WTC11 (cell line): ENCODE measurements at regions not wholly inside any gene's neighbourhood (a gene's known extent, or its start where the extent isn't known, plus 50 kb on each side); places are given as distances from the start of the nearest gene placed in this dataset.

Experiments
- ATAC-seq: fragments of 200-7000 bp; cut with Tn5 transposase; 2 replicates; pipeline ENCODE4 v1.10.0; 2021; ENCODE audit warnings: mild to moderate bottlenecking, moderate library complexity
- CTCF ChIA-PET: fragments of 300-600 bp; sonication (Branson Sonifier 250); formaldehyde crosslinking; loops from one replicate; lab custom pipeline; 2021; ENCODE audit warnings: antibody characterized with exemption; lab: Charles Lee
- POLR2A ChIA-PET: fragments of 350-600 bp; sonication (Branson Sonifier 250); formaldehyde crosslinking; loops from one replicate; lab custom pipeline; 2021; ENCODE audit warnings: antibody characterized with exemption; lab: Charles Lee
- DNase-seq: peaks from one replicate; pipeline ENCODE4 v3.0.0; 2021; ENCODE audit warnings: low spot score
- H3K27ac Mint-ChIP-seq: 2 replicates; pipeline ENCODE4 v1.8.0; 2021; ENCODE audit warnings: mixed read lengths
- H3K27me3 Mint-ChIP-seq: 2 replicates; pipeline ENCODE4 v1.8.0; 2021; ENCODE audit warnings: low read depth, mild to moderate bottlenecking, moderate library complexity, mixed read lengths
- H3K36me3 Mint-ChIP-seq: 2 replicates; pipeline ENCODE4 v1.8.0; 2021; ENCODE audit warnings: mixed read lengths
- H3K4me1 Mint-ChIP-seq: 2 replicates; pipeline ENCODE4 v1.8.0; 2022; ENCODE audit warnings: mixed read lengths
- H3K4me3 Mint-ChIP-seq: 2 replicates; pipeline ENCODE4 v1.8.0; 2021; ENCODE audit warnings: mild to moderate bottlenecking, moderate library complexity, mixed read lengths
- H3K9me3 Mint-ChIP-seq: 2 replicates; pipeline ENCODE4 v1.8.0; 2021; ENCODE audit warnings: mixed read lengths
- ATF1 ChIP-seq: sonication (generic); formaldehyde crosslinking; IDR thresholded peaks from 2 replicates; pipeline ENCODE4 v1.8.1; 2023; ENCODE audit warnings: mild to moderate bottlenecking, moderate library complexity, missing genetic modification reagents
- CBFB ChIP-seq: sonication (generic); formaldehyde crosslinking; IDR thresholded peaks from 2 replicates; pipeline ENCODE4 v1.8.1; 2022; ENCODE audit warnings: mild to moderate bottlenecking, low read depth, missing genetic modification reagents
- HMGA2 ChIP-seq: fragments of 250-450 bp; sonication (Bioruptor Pico); IDR thresholded peaks from 2 replicates; pipeline ENCODE4 v1.4.0; 2021; ENCODE audit warnings: mild to moderate bottlenecking, moderate library complexity
- IRF2 ChIP-seq: sonication (generic); formaldehyde crosslinking; IDR thresholded peaks from 2 replicates; pipeline ENCODE4 v1.8.0; 2022; ENCODE audit warnings: low read depth, missing genetic modification reagents, borderline replicate concordance
- JAZF1 ChIP-seq: fragments of 250-450 bp; sonication (Bioruptor Pico); IDR thresholded peaks from 2 replicates; pipeline ENCODE4 v1.9.0; 2021; ENCODE audit warnings: moderate library complexity, mild to moderate bottlenecking, inconsistent platforms
- NR1H2 ChIP-seq: sonication (generic); formaldehyde crosslinking; IDR thresholded peaks from 2 replicates; pipeline ENCODE4 v1.9.0; 2021; ENCODE audit warnings: mild to moderate bottlenecking, moderate library complexity, missing genetic modification reagents
- NR2C2 ChIP-seq: sonication (generic); formaldehyde crosslinking; IDR thresholded peaks from 2 replicates; pipeline ENCODE4 v1.8.0; 2022; ENCODE audit warnings: mild to moderate bottlenecking, missing genetic modification reagents
- SP1 ChIP-seq: sonication (generic); formaldehyde crosslinking; conservative IDR thresholded peaks from 2 replicates; pipeline ENCODE4 v1.8.1; 2022; ENCODE audit warnings: missing genetic modification reagents
- TEAD1 ChIP-seq: sonication (generic); formaldehyde crosslinking; IDR thresholded peaks from 2 replicates; pipeline ENCODE4 v1.8.0; 2022; ENCODE audit warnings: mild to moderate bottlenecking, missing genetic modification reagents
- ZBTB21 ChIP-seq: sonication (generic); formaldehyde crosslinking; IDR thresholded peaks from 2 replicates; pipeline ENCODE4 v1.8.1; 2023; ENCODE audit warnings: mild to moderate bottlenecking, missing genetic modification reagents, borderline replicate concordance
- ZNF317 ChIP-seq: sonication (generic); formaldehyde crosslinking; IDR thresholded peaks from 2 replicates; pipeline ENCODE4 v1.8.1; 2023; ENCODE audit warnings: low read depth, mild to moderate bottlenecking, moderate library complexity, missing genetic modification reagents, borderline replicate concordance
- TF ChIP-seq, protein P1 (sequence below): sonication (generic); formaldehyde crosslinking; IDR thresholded peaks from 2 replicates; pipeline ENCODE4 v1.8.0; 2023; ENCODE audit warnings: missing genetic modification reagents
- TF ChIP-seq, protein P2 (sequence below): sonication (generic); formaldehyde crosslinking; IDR thresholded peaks from 2 replicates; pipeline ENCODE4 v1.8.1; 2022; ENCODE audit warnings: mild to moderate bottlenecking, missing genetic modification reagents, moderate library complexity, borderline replicate concordance
- TF ChIP-seq, protein P3 (sequence below): fragments of 250-450 bp; sonication (Bioruptor Pico); IDR thresholded peaks from 2 replicates; pipeline ENCODE4 v1.9.0; 2021; ENCODE audit warnings: mild to moderate bottlenecking
- TF ChIP-seq, protein P4 (sequence below): sonication (generic); formaldehyde crosslinking; conservative IDR thresholded peaks from 2 replicates; pipeline ENCODE4 v1.8.1; 2023; ENCODE audit warnings: mild to moderate bottlenecking, low read depth, missing genetic modification reagents, moderate library complexity
- TF ChIP-seq, protein P5 (sequence below): sonication (generic); formaldehyde crosslinking; IDR thresholded peaks from 2 replicates; pipeline ENCODE4 v1.8.1; 2023; ENCODE audit warnings: mild to moderate bottlenecking, moderate library complexity, missing genetic modification reagents
- TF ChIP-seq, protein P6 (sequence below): sonication (generic); formaldehyde crosslinking; IDR thresholded peaks from 2 replicates; pipeline ENCODE4 v1.8.1; 2022; ENCODE audit warnings: low read depth, mild to moderate bottlenecking, moderate library complexity, missing genetic modification reagents, borderline replicate concordance
- TF ChIP-seq, protein P7 (sequence below): sonication (generic); formaldehyde crosslinking; IDR thresholded peaks from 2 replicates; pipeline ENCODE4 v1.8.1; 2022; ENCODE audit warnings: mild to moderate bottlenecking, moderate library complexity, missing genetic modification reagents

DNA sequence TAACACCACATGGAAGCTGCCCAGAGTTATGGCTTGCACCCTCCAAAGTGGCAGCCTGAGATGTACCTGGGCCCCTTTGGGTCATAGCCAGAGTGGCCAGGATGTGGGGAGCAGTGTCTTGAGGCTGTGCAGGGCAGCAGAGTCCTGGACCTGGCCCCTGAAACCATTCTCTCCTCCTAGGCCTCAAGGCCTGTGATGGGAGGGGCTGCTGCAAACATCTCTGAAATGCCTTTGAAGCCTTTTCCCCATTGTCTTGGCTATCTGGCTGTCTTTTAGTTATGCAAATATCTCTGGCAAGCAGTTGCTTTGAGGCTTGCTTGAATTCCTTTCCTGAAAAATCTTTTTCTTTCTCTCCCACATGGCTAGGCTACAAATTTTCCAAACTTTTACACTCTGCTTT is 356.5 kb downstream of the DAD1 start:
- Mint-ChIP-seq H3K9me3 (peaks cover 46% of the 10 kb centered on the region), H3K27ac (no peak overlapping the region), H3K27me3 (peaks cover 3% of the 10 kb centered on the region; the same call in 1 of the 2 replicates), H3K4me1 (peaks cover 15% of the 10 kb centered on the region), H3K4me3 (no peak overlapping the region), H3K36me3 (peaks cover 32% of the 10 kb centered on the region)
- TF ChIP-seq, protein P1, sequence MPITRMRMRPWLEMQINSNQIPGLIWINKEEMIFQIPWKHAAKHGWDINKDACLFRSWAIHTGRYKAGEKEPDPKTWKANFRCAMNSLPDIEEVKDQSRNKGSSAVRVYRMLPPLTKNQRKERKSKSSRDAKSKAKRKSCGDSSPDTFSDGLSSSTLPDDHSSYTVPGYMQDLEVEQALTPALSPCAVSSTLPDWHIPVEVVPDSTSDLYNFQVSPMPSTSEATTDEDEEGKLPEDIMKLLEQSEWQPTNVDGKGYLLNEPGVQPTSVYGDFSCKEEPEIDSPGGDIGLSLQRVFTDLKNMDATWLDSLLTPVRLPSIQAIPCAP = no peak
- ChIA-PET POLR2A (no interaction called here), CTCF (no interaction called here)
- ATAC-seq = no peak
- DNase-seq = peak; percentile 23

DNA sequence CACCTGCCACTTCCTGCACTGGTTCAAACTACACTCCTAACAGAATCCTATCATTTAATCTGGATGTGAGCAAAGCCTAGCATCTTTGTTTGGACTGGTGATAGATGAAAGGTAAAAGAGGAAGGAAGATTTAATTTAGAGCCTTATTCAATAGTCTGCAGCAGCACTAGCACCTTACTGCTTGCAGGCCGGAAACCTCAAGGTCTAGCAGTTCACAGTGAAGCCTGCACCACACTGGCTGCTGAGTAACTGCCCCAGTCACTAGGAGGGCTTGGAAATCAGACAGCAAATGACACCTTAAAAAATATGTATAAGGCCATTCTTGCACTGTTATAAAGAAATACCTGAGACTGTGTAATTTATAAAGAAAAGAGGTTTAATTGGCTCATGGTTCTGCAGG is 358.0 kb downstream of the DAD1 start:
- POLR2A ChIA-PET = no interaction called here
- Mint-ChIP-seq H3K27ac (no peak overlapping the region), H3K27me3 (peaks cover 3% of the 10 kb centered on the region; the same call in 1 of the 2 replicates), H3K4me3 (no peak overlapping the region), H3K36me3 (peaks cover 32% of the 10 kb centered on the region), H3K9me3 (peaks cover 42% of the 10 kb centered on the region), H3K4me1 (peaks cover 22% of the 10 kb centered on the region)
- no peak for ATAC-seq
- TF ChIP-seq, protein P2, sequence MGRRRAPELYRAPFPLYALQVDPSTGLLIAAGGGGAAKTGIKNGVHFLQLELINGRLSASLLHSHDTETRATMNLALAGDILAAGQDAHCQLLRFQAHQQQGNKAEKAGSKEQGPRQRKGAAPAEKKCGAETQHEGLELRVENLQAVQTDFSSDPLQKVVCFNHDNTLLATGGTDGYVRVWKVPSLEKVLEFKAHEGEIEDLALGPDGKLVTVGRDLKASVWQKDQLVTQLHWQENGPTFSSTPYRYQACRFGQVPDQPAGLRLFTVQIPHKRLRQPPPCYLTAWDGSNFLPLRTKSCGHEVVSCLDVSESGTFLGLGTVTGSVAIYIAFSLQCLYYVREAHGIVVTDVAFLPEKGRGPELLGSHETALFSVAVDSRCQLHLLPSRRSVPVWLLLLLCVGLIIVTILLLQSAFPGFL = no peak
- TF ChIP-seq SP1 (CRISPR knock-in tag) = no peak
- no peak for TF ChIP-seq TEAD1
- TF ChIP-seq HMGA2 (CRISPR knock-in tag) = no peak
- no peak for TF ChIP-seq ATF1 (CRISPR knock-in tag)
- TF ChIP-seq, protein P3, sequence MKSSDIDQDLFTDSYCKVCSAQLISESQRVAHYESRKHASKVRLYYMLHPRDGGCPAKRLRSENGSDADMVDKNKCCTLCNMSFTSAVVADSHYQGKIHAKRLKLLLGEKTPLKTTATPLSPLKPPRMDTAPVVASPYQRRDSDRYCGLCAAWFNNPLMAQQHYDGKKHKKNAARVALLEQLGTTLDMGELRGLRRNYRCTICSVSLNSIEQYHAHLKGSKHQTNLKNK = no peak
- no peak for TF ChIP-seq NR2C2
- TF ChIP-seq CBFB (CRISPR knock-in tag) = no peak
- TF ChIP-seq JAZF1 = no peak
- no peak for TF ChIP-seq ZBTB21 (CRISPR knock-in tag)
- no peak for TF ChIP-seq IRF2 (CRISPR knock-in tag)
- TF ChIP-seq, protein P4, sequence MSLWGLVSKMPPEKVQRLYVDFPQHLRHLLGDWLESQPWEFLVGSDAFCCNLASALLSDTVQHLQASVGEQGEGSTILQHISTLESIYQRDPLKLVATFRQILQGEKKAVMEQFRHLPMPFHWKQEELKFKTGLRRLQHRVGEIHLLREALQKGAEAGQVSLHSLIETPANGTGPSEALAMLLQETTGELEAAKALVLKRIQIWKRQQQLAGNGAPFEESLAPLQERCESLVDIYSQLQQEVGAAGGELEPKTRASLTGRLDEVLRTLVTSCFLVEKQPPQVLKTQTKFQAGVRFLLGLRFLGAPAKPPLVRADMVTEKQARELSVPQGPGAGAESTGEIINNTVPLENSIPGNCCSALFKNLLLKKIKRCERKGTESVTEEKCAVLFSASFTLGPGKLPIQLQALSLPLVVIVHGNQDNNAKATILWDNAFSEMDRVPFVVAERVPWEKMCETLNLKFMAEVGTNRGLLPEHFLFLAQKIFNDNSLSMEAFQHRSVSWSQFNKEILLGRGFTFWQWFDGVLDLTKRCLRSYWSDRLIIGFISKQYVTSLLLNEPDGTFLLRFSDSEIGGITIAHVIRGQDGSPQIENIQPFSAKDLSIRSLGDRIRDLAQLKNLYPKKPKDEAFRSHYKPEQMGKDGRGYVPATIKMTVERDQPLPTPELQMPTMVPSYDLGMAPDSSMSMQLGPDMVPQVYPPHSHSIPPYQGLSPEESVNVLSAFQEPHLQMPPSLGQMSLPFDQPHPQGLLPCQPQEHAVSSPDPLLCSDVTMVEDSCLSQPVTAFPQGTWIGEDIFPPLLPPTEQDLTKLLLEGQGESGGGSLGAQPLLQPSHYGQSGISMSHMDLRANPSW (CRISPR knock-in tag) = no peak
- TF ChIP-seq, protein P5, sequence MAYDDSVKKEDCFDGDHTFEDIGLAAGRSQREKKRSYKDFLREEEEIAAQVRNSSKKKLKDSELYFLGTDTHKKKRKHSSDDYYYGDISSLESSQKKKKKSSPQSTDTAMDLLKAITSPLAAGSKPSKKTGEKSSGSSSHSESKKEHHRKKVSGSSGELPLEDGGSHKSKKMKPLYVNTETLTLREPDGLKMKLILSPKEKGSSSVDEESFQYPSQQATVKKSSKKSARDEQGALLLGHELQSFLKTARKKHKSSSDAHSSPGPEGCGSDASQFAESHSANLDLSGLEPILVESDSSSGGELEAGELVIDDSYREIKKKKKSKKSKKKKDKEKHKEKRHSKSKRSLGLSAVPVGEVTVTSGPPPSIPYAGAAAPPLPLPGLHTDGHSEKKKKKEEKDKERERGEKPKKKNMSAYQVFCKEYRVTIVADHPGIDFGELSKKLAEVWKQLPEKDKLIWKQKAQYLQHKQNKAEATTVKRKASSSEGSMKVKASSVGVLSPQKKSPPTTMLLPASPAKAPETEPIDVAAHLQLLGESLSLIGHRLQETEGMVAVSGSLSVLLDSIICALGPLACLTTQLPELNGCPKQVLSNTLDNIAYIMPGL (CRISPR knock-in tag) = no peak
- no peak for TF ChIP-seq ZNF317 (CRISPR knock-in tag)
- TF ChIP-seq NR1H2 = no peak
- TF ChIP-seq, protein P6, sequence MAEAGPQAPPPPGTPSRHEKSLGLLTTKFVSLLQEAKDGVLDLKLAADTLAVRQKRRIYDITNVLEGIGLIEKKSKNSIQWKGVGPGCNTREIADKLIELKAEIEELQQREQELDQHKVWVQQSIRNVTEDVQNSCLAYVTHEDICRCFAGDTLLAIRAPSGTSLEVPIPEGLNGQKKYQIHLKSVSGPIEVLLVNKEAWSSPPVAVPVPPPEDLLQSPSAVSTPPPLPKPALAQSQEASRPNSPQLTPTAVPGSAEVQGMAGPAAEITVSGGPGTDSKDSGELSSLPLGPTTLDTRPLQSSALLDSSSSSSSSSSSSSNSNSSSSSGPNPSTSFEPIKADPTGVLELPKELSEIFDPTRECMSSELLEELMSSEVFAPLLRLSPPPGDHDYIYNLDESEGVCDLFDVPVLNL (CRISPR knock-in tag) = no peak
- TF ChIP-seq, protein P7, sequence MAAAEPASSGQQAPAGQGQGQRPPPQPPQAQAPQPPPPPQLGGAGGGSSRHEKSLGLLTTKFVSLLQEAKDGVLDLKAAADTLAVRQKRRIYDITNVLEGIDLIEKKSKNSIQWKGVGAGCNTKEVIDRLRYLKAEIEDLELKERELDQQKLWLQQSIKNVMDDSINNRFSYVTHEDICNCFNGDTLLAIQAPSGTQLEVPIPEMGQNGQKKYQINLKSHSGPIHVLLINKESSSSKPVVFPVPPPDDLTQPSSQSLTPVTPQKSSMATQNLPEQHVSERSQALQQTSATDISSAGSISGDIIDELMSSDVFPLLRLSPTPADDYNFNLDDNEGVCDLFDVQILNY = no peak
- CTCF ChIA-PET = no interaction called here
- DNase-seq = no peak
